ENCODE measurements at regions not wholly inside any gene's neighbourhood (a gene's known extent, or its start where the extent isn't known, plus 50 kb on each side); places are given as distances from the start of the nearest gene placed in this dataset.

- TF ChIP-seq ZNF660 (tag by site-specific recombination; IDR thresholded peaks at IDR 0.05) = no peak
- TF ChIP-seq, protein P1, sequence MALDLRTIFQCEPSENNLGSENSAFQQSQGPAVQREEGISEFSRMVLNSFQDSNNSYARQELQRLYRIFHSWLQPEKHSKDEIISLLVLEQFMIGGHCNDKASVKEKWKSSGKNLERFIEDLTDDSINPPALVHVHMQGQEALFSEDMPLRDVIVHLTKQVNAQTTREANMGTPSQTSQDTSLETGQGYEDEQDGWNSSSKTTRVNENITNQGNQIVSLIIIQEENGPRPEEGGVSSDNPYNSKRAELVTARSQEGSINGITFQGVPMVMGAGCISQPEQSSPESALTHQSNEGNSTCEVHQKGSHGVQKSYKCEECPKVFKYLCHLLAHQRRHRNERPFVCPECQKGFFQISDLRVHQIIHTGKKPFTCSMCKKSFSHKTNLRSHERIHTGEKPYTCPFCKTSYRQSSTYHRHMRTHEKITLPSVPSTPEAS (tag by site-specific recombination; IDR thresholded peaks at IDR 0.05) = no peak
- TF ChIP-seq CTCF (tag by site-specific recombination; IDR thresholded peaks at IDR 0.05) = no peak
- no peak for TF ChIP-seq SALL2 (tag by site-specific recombination; IDR thresholded peaks at IDR 0.05; ENCODE audit: borderline replicate concordance)
- TF ChIP-seq ZNF114 (tag by site-specific recombination; IDR thresholded peaks at IDR 0.05) = no peak
- no peak for TF ChIP-seq ZFP37 (tag by site-specific recombination; IDR thresholded peaks at IDR 0.05)
- TF ChIP-seq GLIS2 (tag by site-specific recombination; IDR thresholded peaks at IDR 0.05) = no peak
- TF ChIP-seq SETDB1 (IDR thresholded peaks at IDR 0.05; ENCODE audit: insufficient read length, low read length) = no peak
- no peak for TF ChIP-seq KLF16 (tag by site-specific recombination; IDR thresholded peaks at IDR 0.05)
- no peak for TF ChIP-seq BCL11A (tag by site-specific recombination; IDR thresholded peaks at IDR 0.05; ENCODE audit: low read depth)
- TF ChIP-seq, protein P2, sequence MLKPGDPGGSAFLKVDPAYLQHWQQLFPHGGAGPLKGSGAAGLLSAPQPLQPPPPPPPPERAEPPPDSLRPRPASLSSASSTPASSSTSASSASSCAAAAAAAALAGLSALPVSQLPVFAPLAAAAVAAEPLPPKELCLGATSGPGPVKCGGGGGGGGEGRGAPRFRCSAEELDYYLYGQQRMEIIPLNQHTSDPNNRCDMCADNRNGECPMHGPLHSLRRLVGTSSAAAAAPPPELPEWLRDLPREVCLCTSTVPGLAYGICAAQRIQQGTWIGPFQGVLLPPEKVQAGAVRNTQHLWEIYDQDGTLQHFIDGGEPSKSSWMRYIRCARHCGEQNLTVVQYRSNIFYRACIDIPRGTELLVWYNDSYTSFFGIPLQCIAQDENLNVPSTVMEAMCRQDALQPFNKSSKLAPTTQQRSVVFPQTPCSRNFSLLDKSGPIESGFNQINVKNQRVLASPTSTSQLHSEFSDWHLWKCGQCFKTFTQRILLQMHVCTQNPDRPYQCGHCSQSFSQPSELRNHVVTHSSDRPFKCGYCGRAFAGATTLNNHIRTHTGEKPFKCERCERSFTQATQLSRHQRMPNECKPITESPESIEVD (tag by site-specific recombination; IDR thresholded peaks at IDR 0.05) = no peak
Observed at GRCh38 chr3:24944805-24945520, 450.3 kb upstream of the THRB start.

Measured in HEK293 (cell line).